Superior temporal gyrus (tissue), 1 donor: ENCODE measurements at regions not wholly inside any gene's neighbourhood (a gene's known extent, or its start where the extent isn't known, plus 50 kb on each side); places are given as distances from the start of the nearest gene placed in this dataset.

Experiments used
- DNase-seq: peaks from one replicate; pipeline ENCODE4 v3.0.0-alpha.2; 2016; ENCODE audit errors: extremely low spot score

- no peak for DNase-seq
Observed at GRCh38 chr1:209328196-209328595, 255.3 kb upstream of the CAMK1G start.

DNA sequence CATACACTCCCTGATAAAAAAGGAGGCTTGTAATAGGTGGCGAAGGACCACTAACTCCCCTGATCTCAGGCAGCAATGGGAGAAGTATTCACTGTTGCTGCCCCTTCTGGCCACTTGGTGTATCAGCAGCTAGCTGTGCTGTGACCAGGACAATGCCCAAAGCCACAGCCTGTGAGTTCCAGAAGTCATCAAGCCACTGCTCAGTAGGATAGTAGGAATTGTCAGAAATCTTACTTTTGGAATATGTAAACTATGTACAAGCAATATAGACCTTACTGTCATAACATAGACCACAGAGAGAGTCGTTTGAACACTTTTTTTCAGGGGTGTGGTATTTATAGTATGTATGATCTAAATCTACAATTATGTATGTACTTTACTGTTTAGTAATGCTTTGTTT is 248.3 kb upstream of the CAMK1G start:
- peak; percentile 45 for DNase-seq

DNA sequence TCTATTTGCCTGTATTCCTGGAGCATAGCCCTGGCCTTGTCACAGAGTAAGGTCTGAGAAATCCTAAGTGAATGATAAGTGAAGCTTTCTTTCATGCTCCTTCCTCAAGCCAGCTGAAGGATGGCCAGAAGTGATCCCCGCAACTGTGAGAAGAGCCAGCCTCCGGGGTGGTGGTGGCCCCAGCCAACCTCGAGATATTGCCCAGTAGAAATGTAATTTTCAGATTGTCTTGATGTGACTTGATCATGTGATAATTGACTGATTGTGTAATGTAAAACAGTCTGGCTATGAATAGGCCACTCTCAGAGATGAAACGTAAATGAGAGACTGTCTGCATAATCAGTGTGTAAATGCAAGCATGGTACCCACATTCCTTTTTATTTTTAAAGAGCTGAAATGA is 242.4 kb upstream of the CAMK1G start:
- DNase-seq, result no peak

DNA sequence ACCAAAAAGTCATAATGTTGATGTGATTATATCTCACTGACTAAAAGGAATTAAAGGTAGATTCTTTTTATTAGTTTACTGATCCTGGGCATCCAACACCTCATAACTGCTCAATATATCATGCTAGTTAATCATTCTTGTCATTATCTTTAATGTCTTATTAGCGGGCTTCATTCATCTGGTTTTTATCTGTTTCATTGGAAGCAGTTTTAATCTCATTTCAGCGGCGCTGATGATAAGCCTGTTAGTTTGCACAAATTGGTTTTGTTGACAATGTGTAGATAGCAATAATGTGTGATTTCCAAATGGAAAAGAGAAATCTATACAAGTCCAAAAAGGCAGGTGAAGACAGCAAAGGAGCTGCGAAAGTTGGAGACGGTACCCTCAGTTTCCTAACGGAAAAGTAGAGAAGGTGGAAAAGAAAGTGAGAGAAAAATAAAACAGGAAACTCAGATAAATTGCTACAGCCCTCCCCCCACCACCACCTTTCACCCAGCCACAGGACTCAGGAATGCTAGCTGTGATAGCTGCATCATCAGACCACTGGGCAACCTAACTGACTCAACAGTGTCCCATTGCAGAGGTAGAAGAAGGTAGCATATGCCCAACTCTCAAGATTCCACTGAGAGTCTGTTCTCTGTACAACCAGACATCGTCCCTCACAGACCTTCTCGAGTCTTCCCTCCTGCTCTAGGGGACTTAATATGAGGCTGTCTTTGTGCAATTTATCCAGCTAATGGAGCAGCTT is 241.7 kb upstream of the CAMK1G start:
- DNase-seq, result no peak

- no peak for DNase-seq
Observed at GRCh38 chr1:209342441-209343175, 240.9 kb upstream of the CAMK1G start.

DNA sequence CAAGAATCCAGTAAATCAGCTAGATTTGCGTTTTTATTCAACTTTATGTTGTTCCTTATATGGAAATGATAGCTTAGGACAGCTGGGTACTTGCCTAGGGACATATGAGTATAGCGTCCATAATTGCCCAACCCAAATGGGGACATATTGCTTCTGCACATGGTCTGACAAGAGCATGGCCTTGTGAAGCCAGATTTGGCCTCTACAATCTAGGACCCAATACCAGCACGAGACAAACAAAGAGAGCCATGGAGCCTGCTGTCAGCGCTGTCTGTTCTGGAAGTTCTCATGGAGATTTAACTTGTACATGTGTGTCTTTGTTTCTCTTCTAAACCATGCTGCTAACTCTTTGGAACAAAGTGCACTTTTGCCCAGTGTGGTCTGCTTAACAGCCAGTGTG is 240.0 kb upstream of the CAMK1G start:
- DNase-seq, result no peak

DNA sequence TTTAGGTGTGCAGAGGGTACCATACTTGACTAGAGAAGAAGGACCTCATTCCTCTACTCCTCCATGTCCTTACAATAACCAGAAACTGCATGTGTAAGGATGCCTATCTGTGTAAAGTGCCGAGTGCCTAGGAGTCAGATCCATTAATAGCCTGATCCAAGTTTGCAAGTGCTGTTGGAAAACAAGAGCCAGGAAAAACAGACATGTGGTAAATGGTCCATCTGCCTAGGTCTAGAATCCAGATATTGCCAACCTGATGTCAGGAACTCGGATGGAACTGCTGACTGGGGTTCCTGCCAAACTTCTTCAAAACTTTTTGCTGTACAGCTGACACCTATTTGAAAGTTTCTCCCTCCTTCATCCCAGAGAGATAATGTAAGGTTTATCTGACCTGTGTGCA is 239.4 kb upstream of the CAMK1G start:
- no peak for DNase-seq

DNA sequence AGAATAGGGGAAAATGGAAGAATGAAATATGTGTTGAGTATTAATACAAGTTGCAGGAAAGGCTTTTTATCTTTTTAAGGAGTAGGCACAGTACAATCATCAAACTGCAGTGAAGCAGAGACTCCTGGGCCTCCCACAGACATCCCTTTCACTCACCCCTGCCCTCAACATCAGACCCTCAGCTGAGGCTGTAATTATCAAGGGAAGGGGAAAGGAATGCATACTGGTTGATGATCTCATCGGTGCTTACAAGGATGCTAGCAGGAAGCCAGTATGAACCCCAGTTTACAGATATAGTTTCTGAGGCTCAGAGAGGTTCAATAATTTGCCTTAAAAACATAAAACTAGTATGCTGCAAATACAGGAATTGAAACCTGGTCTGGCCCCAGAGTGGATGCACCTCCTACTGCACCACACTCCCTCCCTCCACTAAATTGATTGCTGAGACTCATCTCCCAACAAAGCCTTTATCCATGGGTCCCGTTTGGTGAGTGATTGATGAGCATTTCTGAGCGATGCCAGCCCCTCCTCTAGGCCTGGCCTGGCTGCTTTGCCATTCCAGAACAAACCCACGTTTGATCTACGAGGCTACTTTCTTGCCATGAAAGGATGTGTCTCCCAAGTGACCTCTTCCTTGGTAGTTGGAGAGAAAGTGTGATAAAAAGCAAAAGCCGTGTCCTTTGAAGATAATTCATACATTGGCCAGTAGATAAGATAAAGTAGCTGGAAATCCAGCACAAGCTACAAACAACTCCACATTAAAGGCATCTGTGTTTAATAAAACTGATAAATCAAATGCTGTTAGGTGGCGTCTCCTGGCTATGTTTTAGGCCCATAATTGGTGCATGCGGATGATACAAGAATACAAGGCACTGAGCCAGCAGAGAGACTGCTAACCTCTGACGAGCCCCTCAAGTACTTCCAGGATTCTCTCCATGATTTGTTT is 233.9 kb upstream of the CAMK1G start:
- no peak for DNase-seq

GRCh38 chr1:209353053-209353452 is 230.5 kb upstream of the CAMK1G start:
- DNase-seq, result no peak

- peak; percentile 91 for DNase-seq
Observed at GRCh38 chr1:209354111-209354839, 229.2 kb upstream of the CAMK1G start.

- DNase-seq, result no peak
Observed at GRCh38 chr1:209354840-209355165, 228.7 kb upstream of the CAMK1G start.

DNA sequence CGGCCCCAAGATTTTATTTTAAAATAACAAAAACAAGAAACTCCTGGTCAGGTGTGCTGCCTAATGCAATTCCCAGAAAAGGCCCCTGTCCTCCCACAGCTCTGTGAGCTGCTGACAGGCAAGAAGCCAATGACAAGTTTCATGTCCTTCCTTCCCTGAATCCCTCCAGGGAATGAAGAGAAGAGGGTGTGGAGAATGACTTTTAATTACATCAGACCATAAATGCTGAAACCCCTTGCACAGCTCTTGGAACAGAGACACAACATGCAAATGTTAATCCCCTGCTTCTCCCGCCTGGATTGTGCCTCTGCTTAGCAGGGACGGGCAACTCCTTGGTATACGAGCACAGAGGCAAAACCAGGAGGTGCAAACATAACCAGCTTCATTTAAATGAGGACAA is 228.1 kb upstream of the CAMK1G start:
- DNase-seq, result peak; percentile 22

DNA sequence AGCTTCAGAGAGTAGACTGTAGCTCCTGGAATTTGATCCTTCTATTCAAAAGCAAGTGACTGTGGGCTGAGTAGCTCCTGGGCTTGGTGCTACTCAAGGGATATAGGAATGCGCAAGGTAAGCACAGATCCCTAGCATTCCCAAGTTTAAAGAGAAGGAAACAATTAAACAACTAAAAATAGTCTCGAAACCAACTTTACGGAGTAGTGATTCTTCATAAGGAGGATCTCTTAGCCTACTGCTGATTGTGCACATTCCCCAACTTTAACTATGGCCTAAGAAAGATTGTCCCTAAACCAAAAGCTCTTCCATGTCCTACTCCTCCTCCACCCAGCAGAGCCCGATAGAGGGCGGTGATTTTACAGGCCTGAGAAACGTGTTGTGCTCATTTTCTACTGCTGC is 226.5 kb upstream of the CAMK1G start:
- DNase-seq, result no peak

DNA sequence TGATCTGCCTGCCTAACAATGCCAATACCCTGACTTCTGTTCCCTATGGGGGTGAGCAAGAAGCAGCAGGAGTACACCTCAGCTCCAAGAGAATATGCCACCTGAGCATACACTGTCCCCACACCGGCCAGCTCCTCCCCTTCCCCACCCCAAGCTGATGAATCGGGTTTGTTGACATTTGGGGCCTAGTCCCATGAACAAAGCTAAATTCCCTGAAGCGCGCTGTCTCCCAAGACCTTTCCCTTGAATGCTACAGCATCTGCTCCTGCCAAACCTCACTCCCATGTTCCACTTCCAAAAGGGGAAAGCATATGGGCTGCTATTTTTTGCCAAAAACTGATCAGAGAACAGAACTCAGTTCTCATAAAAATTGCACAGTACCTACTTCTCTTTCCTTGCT is 220.4 kb upstream of the CAMK1G start:
- DNase-seq, result peak; percentile 60

DNA sequence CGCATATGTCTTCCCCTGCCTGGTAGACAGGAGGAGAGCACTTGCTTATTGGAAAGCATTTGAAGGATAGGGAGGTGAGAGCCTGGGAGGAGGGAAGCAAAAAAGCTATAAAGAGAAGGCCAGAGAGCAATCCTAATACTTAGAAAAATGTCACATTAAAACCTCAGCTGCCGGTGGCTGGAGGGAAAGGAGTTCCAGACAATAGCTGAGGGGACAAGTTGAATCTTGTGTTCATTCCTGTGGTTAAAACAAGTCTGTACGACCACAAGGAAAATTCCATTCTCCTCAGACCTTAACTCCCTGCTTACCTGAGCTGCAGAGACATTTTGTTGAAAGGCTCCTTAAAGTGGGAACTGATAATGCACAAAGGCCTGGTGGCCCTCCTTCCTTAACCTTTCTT is 218.8 kb upstream of the CAMK1G start:
- no peak for DNase-seq

DNA sequence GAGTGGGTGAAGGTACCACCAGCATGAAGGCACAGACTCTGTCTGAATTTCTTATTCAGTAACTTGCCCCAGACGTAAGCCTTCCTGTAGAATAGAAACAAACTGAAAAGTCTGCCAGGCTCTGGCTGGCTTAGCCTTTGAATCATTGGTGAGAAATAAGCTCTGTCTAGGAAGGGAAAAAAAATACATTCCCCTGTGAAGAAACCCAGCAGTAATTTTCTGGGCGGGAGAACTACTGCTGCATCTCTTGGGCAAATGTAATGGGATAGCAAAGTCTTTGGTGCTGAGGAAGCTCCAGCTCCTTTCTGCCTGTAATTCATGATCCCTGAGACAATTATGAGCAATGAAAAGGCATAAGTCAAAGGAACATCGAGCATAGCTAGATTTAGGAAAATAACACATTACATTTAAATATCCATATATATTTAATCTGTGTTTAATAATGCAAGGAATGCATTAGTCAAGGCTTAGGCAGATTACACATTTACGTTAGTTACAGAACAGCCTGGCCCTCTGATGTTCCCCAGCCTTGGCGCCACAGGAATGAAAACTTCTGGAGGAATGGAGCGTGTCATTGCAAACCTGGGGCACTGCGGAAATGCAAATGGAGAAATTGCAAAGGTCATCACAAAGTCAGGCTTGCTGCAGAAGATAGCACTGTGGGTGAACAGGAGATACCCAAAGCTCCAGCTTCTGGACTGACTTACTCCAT is 216.3 kb upstream of the CAMK1G start:
- peak; percentile 25 for DNase-seq

- DNase-seq, result peak; percentile 71
Observed at GRCh38 chr1:209368864-209369598, 214.5 kb upstream of the CAMK1G start.

GRCh38 chr1:209370241-209370995 is 213.1 kb upstream of the CAMK1G start:
- DNase-seq, result no peak

DNA sequence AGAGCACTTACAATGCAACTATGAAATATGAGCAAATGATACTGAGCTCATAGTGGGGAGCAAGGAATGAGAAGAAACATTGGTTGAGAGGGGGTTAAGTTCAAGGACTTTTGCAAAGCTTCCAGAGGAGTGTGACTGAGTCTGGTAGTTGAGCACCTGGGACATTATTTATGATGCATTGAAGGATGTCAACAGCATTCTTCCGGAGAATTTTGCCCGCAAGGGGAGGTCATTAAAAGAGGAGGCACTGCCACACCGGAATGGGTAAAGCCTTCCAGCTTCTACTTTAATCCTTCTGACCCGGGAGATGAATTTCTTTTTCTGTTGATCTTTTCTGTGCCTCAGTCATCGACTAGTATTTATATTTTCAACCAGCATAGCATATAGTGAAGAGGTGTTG is 208.4 kb upstream of the CAMK1G start:
- DNase-seq, result no peak
